ENCODE measurements at regions not wholly inside any gene's neighbourhood (a gene's known extent, or its start where the extent isn't known, plus 50 kb on each side); places are given as distances from the start of the nearest gene placed in this dataset.

- TF ChIP-seq CTCF (IDR thresholded peaks at IDR 0.05; ENCODE audit: insufficient read depth, low read depth, low read length) = no peak
- ChIA-PET POLR2A (no interaction called here), CTCF (interaction anchor here (0.6 kb wide), 1 partner anchor 29 kb away, joined by 3 read pairs; no protein-coding TSS in a partner anchor)
- H3K4me3 ChIP-seq (ENCODE audit: low read depth, low read length) = no peak overlapping the region
- no peak for DNase-seq (ENCODE audit: low read depth)
- no peaks in the 10 kb centered on the region for H3K36me3 ChIP-seq (ENCODE audit: control insufficient read depth, insufficient read depth, low read length)
- no peaks in the 10 kb centered on the region for H3K27me3 ChIP-seq (ENCODE audit: control insufficient read depth, insufficient read depth, low read length)
Measured at GRCh38 chr5:89991592-89991991, 418.0 kb downstream of the CETN3 start.

GRCh38 chr5:89989776-89990175 lies 419.8 kb downstream of the CETN3 start:
- no peak for DNase-seq (ENCODE audit: low read depth)
- CTCF ChIA-PET = interaction anchor here (1.0 kb wide), 1 partner anchor 11 kb away, joined by 3 read pairs; no protein-coding TSS in a partner anchor
- H3K27me3 ChIP-seq (ENCODE audit: control insufficient read depth, insufficient read depth, low read length) = no peaks in the 10 kb centered on the region
- no peak for TF ChIP-seq CTCF (IDR thresholded peaks at IDR 0.05; ENCODE audit: insufficient read depth, low read depth, low read length)
- H3K4me3 ChIP-seq (ENCODE audit: low read depth, low read length) = no peak overlapping the region
- POLR2A ChIA-PET = no interaction called here
- no peaks in the 10 kb centered on the region for H3K36me3 ChIP-seq (ENCODE audit: control insufficient read depth, insufficient read depth, low read length)

- no peak for TF ChIP-seq CTCF (IDR thresholded peaks at IDR 0.05; ENCODE audit: insufficient read depth, low read depth, low read length)
- Histone ChIP-seq H3K36me3 (ENCODE audit: control insufficient read depth, insufficient read depth, low read length) (no peaks in the 10 kb centered on the region), H3K4me3 (ENCODE audit: low read depth, low read length) (no peak overlapping the region), H3K27me3 (ENCODE audit: control insufficient read depth, insufficient read depth, low read length) (no peaks in the 10 kb centered on the region)
- CTCF ChIA-PET = interaction anchor here (1.0 kb wide), 1 partner anchor 10 kb away, joined by 3 read pairs; no protein-coding TSS in a partner anchor
- POLR2A ChIA-PET = no interaction called here
- DNase-seq (ENCODE audit: low read depth) = no peak
Measured at GRCh38 chr5:89988998-89989655, 420.4 kb downstream of the CETN3 start.

GRCh38 chr5:89988129-89988810 lies 421.3 kb downstream of the CETN3 start:
- H3K36me3 ChIP-seq (ENCODE audit: control insufficient read depth, insufficient read depth, low read length) = no peaks in the 10 kb centered on the region
- no peak for DNase-seq (ENCODE audit: low read depth)
- ChIA-PET CTCF (no interaction called here), POLR2A (no interaction called here)
- H3K27me3 ChIP-seq (ENCODE audit: control insufficient read depth, insufficient read depth, low read length) = no peaks in the 10 kb centered on the region
- no peak overlapping the region for H3K4me3 ChIP-seq (ENCODE audit: low read depth, low read length)
- no peak for TF ChIP-seq CTCF (IDR thresholded peaks at IDR 0.05; ENCODE audit: insufficient read depth, low read depth, low read length)

- TF ChIP-seq CTCF (IDR thresholded peaks at IDR 0.05; ENCODE audit: insufficient read depth, low read depth, low read length) = no peak
- CTCF ChIA-PET = no interaction called here
- no peak overlapping the region for H3K4me3 ChIP-seq (ENCODE audit: low read depth, low read length)
- DNase-seq (ENCODE audit: low read depth) = no peak
- no peaks in the 10 kb centered on the region for H3K27me3 ChIP-seq (ENCODE audit: control insufficient read depth, insufficient read depth, low read length)
- H3K36me3 ChIP-seq (ENCODE audit: control insufficient read depth, insufficient read depth, low read length) = no peaks in the 10 kb centered on the region
- POLR2A ChIA-PET = no interaction called here
Measured at GRCh38 chr5:89983216-89983615, 426.3 kb downstream of the CETN3 start.

Data from BJ (cell line).